MM.1S (cell line): ENCODE measurements at regions not wholly inside any gene's neighbourhood (a gene's known extent, or its start where the extent isn't known, plus 50 kb on each side); places are given as distances from the start of the nearest gene placed in this dataset.

Source experiments
- DNase-seq: peaks from one replicate; pipeline ENCODE4 v3.0.0-alpha.2; 2015
- H2AFZ ChIP-seq: fragments of 300-600 bp; sonication (generic); 2 replicates; pipeline ENCODE4 v1.6.0; 2016; ENCODE audit warnings: antibody characterized with exemption, low read length
- H3F3A ChIP-seq: fragments of 300-600 bp; sonication (generic); 2 replicates; pipeline ENCODE4 v1.6.1; 2016; ENCODE audit warnings: mild to moderate bottlenecking, antibody characterized with exemption, low read length, moderate library complexity, mixed read lengths; ENCODE audit not compliant: insufficient read depth
- H3K27ac ChIP-seq: fragments of 300-600 bp; sonication (generic); 2 replicates; pipeline ENCODE4 v1.5.1; 2016; ENCODE audit warnings: mild to moderate bottlenecking, low read length
- H3K27me3 ChIP-seq: fragments of 300-600 bp; sonication (generic); replicated peaks from 2 replicates; pipeline ENCODE4 v1.6.0; 2016; ENCODE audit warnings: low read length; ENCODE audit not compliant: insufficient read depth
- H3K36me3 ChIP-seq: fragments of 300-600 bp; sonication (generic); replicated peaks from 2 replicates; pipeline ENCODE4 v1.6.1; 2016; ENCODE audit warnings: mild to moderate bottlenecking, low read length, mixed read lengths; ENCODE audit not compliant: insufficient read depth
- H3K4me1 ChIP-seq: fragments of 300-600 bp; sonication (generic); 2 replicates; pipeline ENCODE4 v1.6.1; 2016; ENCODE audit warnings: low read length, mixed read lengths
- H3K4me2 ChIP-seq: fragments of 300-600 bp; sonication (generic); 2 replicates; pipeline ENCODE4 v1.6.0; 2016; ENCODE audit warnings: low read depth, low read length
- H3K4me3 ChIP-seq: fragments of 300-600 bp; sonication (generic); 2 replicates; pipeline ENCODE4 v1.5.1; 2016; ENCODE audit warnings: low read length, mixed read lengths
- H3K79me2 ChIP-seq: fragments of 300-600 bp; sonication (generic); 2 replicates; pipeline ENCODE4 v1.6.1; 2016; ENCODE audit warnings: mixed run types, low read length, mixed read lengths
- H3K9ac ChIP-seq: fragments of 300-600 bp; sonication (generic); 2 replicates; pipeline ENCODE4 v1.6.1; 2016; ENCODE audit warnings: low read length, mixed read lengths
- H3K9me2 ChIP-seq: fragments of 300-600 bp; sonication (generic); replicated peaks from 2 replicates; pipeline ENCODE4 v1.6.1; 2016; ENCODE audit warnings: mild to moderate bottlenecking, low read length, mixed read lengths; ENCODE audit not compliant: insufficient read depth
- H3K9me3 ChIP-seq: fragments of 300-600 bp; sonication (generic); replicated peaks from 2 replicates; pipeline ENCODE4 v1.6.1; 2016; ENCODE audit warnings: mild to moderate bottlenecking, low read length, mixed read lengths; ENCODE audit not compliant: insufficient read depth
- H4K20me1 ChIP-seq: fragments of 300-600 bp; sonication (generic); 2 replicates; pipeline ENCODE4 v1.6.1; 2016; ENCODE audit warnings: mild to moderate bottlenecking, low read length, moderate library complexity, mixed read lengths; ENCODE audit not compliant: insufficient read depth
- CTCF ChIP-seq: fragments of 300-600 bp; sonication (generic); IDR thresholded peaks from 2 replicates; pipeline ENCODE4 v1.5.1; 2016; ENCODE audit warnings: antibody characterized with exemption, low read length, mixed read lengths
- EZH2 ChIP-seq: fragments of 300-600 bp; sonication (generic); optimal IDR thresholded peaks from 2 replicates; pipeline ENCODE3; 2017; ENCODE audit warnings: low read depth, mild to moderate bottlenecking, antibody characterized with exemption, low read length, mixed read lengths
- EZH2phosphoT487 ChIP-seq: fragments of 300-600 bp; sonication (generic); IDR thresholded peaks from 2 replicates; pipeline ENCODE4 v1.6.1; 2018; ENCODE audit warnings: antibody characterized with exemption, low read length

DNA sequence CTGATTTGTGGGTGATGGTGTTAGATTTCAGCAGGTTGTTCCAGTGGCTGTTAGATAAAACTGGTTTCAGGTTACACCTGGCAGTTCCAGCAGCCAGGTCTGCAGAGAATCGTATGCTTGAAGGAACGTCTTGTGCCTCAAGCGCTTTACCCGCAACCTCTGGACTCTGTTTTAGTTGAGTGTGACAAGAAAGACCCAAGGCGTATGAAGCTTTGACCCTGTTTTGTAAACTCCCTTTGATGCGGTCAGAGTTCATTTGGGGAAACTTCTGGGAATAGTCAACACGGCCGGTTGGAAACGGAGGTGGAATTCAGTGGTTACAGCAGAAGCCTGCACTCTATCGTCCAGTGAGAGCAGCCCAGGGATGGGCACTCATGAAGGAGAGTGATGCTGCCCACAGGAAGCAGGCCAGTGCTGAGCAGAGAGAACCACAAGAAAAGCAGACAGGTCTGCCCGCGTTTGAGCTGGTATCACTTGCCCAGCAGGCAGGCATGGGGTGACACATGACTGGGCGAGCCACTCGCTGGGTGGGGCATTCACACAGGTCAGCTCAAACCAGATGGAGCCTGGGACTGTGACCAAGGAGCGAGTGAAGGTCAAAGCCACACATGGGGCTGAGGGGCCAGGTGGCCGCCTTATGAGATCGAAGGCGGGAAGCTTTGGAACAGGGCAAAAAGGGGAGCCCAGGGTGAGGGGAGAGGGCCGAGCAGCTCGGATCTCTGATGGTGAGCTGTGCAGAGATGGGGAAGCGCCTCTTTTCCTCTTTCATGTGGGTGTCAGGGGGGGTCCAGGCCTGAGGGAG lies 99.6 kb upstream of the MBOAT2 start:
- Histone ChIP-seq H3K9me3 (no peaks in the 10 kb centered on the region), H3K36me3 (no peaks in the 10 kb centered on the region), H3K4me2 (no peak overlapping the region), H2AFZ (no peak overlapping the region), H3K9me2 (no peaks in the 10 kb centered on the region), H3K27me3 (no peaks in the 10 kb centered on the region), H3K9ac (no peak overlapping the region), H3K4me1 (no peaks in the 10 kb centered on the region), H3K79me2 (no peaks in the 10 kb centered on the region), H4K20me1 (no peaks in the 10 kb centered on the region), H3K4me3 (no peak overlapping the region), H3K27ac (no peak overlapping the region), H3F3A (no peaks in the 10 kb centered on the region)
- TF ChIP-seq CTCF (no peak), EZH2phosphoT487 (no peak), EZH2 (no peak)
- no peak for DNase-seq

GRCh38 chr2:9101763-9102425 lies 98.4 kb upstream of the MBOAT2 start:
- Histone ChIP-seq H2AFZ (no peak overlapping the region), H3K79me2 (no peaks in the 10 kb centered on the region), H3K9me3 (no peaks in the 10 kb centered on the region), H4K20me1 (no peaks in the 10 kb centered on the region), H3K4me3 (no peak overlapping the region), H3K27me3 (no peaks in the 10 kb centered on the region), H3F3A (no peaks in the 10 kb centered on the region), H3K9ac (no peak overlapping the region), H3K4me1 (no peaks in the 10 kb centered on the region), H3K36me3 (no peaks in the 10 kb centered on the region), H3K27ac (no peak overlapping the region), H3K9me2 (no peaks in the 10 kb centered on the region), H3K4me2 (no peak overlapping the region)
- no peak for DNase-seq
- TF ChIP-seq CTCF (no peak), EZH2 (no peak), EZH2phosphoT487 (no peak)

- Histone ChIP-seq H3K4me1 (no peaks in the 10 kb centered on the region), H3K4me2 (no peak overlapping the region), H3K9me3 (no peaks in the 10 kb centered on the region), H3K27ac (no peak overlapping the region), H3K9ac (no peak overlapping the region), H3K79me2 (no peaks in the 10 kb centered on the region), H3K4me3 (no peak overlapping the region), H3F3A (no peaks in the 10 kb centered on the region), H2AFZ (no peak overlapping the region), H3K9me2 (no peaks in the 10 kb centered on the region), H3K27me3 (no peaks in the 10 kb centered on the region), H3K36me3 (no peaks in the 10 kb centered on the region), H4K20me1 (no peaks in the 10 kb centered on the region)
- DNase-seq, result no peak
- no peak for TF ChIP-seq EZH2
- TF ChIP-seq EZH2phosphoT487, result no peak
- TF ChIP-seq CTCF, result no peak
Measured at GRCh38 chr2:9100080-9100876, 96.8 kb upstream of the MBOAT2 start.
